Cardiac fibroblast (primary cell): ENCODE measurements at regions not wholly inside any gene's neighbourhood (a gene's known extent, or its start where the extent isn't known, plus 50 kb on each side); places are given as distances from the start of the nearest gene placed in this dataset.

Experiments used
- DNase-seq, 2 donors: peaks; one replicate each; pipeline versions ENCODE4 v3.0.0 to v3.0.0-alpha.2; 2010; ENCODE audit warnings: low read depth in 2 of 2
- H3K4me3 ChIP-seq, 2 donors: replicated peaks in 1 of 2; 1 replicate in 1 of 2; 2 replicates in 1 of 2; pipeline ENCODE4 v1.5.1; 2011; ENCODE audit warnings: low read depth in 2 of 2, low read length in 2 of 2, mild to moderate bottlenecking in 2 of 2, moderate library complexity in 1 of 2
- TF ChIP-seq, protein P1 (sequence below): IDR thresholded peaks from one replicate; pipeline ENCODE4 v1.5.1; 2011; ENCODE audit warnings: low read depth, mild to moderate bottlenecking, low read length, inconsistent platforms

DNA sequence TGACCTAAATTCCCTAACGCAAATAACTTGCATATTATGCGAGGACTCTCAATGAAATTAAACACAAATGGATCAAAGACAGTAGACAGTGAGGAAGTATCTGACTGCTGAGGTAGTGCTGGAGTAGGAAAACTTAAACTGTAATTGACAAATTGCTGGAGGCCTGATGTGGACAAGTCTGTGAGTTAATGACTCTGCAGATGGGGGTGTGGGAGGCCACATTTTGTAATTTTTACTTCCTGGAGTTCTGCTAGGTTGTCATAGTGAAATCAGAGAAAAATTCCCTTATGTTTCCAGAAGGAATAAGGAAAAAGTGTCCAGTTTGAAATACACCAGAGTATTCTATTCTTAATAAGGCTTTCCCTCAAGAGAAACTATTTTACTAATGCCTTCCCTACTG is 333.0 kb upstream of the CNTNAP5 start:
- DNase-seq: no peak
- no peak overlapping the region for H3K4me3 ChIP-seq
- TF ChIP-seq, protein P1, sequence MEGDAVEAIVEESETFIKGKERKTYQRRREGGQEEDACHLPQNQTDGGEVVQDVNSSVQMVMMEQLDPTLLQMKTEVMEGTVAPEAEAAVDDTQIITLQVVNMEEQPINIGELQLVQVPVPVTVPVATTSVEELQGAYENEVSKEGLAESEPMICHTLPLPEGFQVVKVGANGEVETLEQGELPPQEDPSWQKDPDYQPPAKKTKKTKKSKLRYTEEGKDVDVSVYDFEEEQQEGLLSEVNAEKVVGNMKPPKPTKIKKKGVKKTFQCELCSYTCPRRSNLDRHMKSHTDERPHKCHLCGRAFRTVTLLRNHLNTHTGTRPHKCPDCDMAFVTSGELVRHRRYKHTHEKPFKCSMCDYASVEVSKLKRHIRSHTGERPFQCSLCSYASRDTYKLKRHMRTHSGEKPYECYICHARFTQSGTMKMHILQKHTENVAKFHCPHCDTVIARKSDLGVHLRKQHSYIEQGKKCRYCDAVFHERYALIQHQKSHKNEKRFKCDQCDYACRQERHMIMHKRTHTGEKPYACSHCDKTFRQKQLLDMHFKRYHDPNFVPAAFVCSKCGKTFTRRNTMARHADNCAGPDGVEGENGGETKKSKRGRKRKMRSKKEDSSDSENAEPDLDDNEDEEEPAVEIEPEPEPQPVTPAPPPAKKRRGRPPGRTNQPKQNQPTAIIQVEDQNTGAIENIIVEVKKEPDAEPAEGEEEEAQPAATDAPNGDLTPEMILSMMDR: no peak

DNA sequence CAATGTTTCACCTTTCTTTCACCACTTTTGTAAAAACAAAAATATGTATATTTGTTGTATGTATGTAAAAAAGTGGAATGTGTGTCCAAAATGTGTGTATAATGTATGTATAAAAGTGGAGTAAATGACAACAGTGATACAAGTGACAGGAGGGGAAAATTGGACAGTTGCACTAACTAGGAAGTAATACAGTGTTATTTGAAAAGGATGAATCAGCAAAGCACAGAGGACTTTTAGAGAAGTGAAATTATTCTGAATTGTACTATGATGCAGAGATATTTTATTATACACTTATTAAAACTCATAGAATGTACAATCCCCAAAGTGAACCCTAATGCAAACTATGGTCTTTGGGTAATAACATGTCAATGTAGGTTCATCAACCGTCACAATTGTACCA is 331.3 kb upstream of the CNTNAP5 start:
- DNase-seq: no peak
- no peak overlapping the region for H3K4me3 ChIP-seq
- TF ChIP-seq, protein P1: no peak

DNA sequence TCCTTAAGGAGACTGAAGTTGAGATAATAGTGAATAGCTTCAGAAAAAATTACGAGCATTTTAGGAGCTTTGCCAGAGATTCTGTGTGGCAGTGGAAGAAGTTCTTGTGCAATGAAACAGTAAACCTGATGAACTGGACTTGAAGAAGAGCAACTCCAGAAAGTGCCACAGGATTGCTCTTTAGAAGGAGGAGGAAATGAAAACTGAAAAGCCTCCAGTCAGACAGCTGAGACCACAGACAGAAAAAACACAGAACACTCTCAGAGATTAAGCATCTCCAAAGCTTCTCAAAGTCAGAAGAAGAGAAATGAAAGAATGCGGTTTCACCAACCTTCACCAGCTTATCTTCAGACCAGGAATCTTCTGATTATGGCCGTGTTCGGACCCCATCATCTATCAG is 329.7 kb upstream of the CNTNAP5 start:
- peak in 1 of 2 donors; percentile 16 for DNase-seq
- H3K4me3 ChIP-seq: no peak overlapping the region
- TF ChIP-seq, protein P1: no peak

DNA sequence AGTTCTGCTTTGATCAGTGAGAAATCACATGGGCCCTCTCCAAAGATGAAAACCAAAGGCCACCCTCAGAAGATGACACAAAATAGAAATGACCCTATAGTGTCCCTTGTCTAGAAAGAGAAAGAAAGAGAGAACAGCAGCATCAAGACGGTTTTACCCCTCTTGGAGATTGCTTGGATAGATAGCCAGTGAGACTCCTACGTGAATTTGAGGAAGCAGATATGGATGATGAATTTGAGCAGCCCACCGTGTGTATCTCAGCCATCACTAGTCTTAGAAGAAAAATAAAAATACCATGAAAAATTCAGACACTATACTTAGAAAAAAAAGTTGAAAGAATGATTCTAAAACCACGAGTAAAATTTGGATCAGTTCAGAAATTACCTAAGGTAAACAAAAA is 329.1 kb upstream of the CNTNAP5 start:
- no peak for DNase-seq
- no peak overlapping the region for H3K4me3 ChIP-seq
- TF ChIP-seq, protein P1: no peak

DNA sequence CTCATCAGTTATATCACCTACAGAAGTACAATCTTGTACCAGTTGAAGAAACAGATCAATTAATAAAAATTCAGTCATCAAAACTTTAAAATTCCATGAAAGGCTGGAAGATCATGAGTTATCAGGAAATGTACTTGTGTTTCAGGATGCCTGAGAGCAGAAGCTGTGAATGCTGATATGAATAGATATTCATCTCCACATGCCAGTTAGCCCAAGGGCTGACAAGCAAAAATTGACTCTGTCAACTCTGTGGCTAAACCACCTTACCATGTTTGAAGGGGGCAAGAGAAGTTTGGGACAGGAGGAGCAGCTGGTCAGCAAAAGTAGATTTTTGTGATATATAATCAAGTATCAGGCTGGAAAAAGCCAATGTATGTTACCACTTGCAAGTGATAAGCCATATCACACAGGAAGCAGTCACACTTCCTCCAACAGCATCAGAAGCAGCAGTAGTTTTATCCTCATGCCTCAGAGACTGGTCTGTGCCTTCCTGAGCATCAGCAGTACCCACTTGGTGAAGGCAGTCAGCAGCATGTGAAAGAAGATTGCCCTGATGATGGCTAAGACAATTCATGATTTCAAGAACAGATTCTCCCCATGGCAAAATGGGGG is 328.2 kb upstream of the CNTNAP5 start:
- no peak for DNase-seq
- TF ChIP-seq, protein P1: no peak
- H3K4me3 ChIP-seq: no peak overlapping the region

DNA sequence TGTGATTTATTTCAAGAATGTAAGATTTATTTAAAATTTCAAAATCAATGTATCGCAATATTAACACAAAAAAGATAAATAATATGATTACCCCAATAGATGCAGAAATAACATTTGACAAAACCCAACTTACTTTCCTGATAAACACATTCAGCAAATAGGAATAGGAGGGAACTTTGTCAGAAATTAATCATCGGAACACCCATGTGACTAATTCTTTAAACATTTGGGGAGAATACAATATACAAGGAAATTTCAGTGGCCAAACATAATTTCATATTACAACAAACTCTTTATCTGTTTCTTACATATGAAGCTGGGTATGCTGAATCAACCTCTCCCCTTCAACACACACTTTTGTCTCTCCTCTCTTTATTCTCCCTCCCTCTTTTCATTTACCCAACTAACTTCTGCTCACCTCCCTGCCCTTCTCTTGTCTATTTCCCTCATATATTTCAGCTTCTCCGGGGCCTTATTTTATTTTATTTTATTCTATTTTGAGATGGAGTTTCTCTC is 309.6 kb upstream of the CNTNAP5 start:
- peak in 1 of 2 donors; percentile 30 for DNase-seq
- TF ChIP-seq, protein P1: no peak
- no peak overlapping the region for H3K4me3 ChIP-seq

DNA sequence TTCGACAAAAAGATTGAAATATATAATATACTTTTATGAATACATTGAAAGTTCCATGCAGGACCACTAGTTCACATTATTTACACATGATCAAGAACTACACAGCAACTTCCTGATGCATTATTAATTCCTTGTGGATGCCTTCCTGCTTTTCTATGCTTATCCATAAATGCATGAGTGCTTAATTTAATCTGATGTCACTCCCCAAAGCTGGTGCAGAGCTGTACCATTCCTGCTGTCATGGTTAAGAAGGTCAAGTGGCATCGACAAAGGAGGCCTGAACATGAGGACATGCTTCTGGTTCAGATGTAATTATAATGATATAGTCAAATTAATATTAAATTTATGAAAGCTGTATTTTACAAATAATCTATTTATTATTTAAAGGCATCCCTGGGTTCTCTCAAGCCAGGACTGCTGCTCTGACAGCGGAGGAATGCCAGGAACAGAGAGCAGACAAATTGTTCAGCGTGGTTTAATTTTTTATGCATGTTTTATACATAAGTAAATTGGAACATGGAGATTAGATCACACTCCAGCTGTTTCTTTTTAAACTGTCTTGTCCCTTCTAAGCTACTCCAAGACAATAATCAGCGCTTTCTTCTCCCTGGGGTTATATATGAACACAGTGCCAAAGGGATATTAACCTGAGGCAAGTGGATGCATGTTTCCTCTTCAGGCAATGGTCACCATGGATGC is 307.3 kb upstream of the CNTNAP5 start:
- TF ChIP-seq, protein P1: no peak
- no peak for DNase-seq
- no peak overlapping the region for H3K4me3 ChIP-seq
